ENCODE measurements at regions not wholly inside any gene's neighbourhood (a gene's known extent, or its start where the extent isn't known, plus 50 kb on each side); places are given as distances from the start of the nearest gene placed in this dataset.

- no peaks in the 10 kb centered on the region for H3K9me3 ChIP-seq
- intact Hi-C loops (cut with DNase I): no loop called here
- no peaks in the 10 kb centered on the region for H3K4me1 ChIP-seq
- no peak for ATAC-seq
- no peak overlapping the region for H3K4me3 ChIP-seq
- no peak overlapping the region for H3K27ac ChIP-seq
- DNase-seq: no peak
- TF ChIP-seq, protein P1, sequence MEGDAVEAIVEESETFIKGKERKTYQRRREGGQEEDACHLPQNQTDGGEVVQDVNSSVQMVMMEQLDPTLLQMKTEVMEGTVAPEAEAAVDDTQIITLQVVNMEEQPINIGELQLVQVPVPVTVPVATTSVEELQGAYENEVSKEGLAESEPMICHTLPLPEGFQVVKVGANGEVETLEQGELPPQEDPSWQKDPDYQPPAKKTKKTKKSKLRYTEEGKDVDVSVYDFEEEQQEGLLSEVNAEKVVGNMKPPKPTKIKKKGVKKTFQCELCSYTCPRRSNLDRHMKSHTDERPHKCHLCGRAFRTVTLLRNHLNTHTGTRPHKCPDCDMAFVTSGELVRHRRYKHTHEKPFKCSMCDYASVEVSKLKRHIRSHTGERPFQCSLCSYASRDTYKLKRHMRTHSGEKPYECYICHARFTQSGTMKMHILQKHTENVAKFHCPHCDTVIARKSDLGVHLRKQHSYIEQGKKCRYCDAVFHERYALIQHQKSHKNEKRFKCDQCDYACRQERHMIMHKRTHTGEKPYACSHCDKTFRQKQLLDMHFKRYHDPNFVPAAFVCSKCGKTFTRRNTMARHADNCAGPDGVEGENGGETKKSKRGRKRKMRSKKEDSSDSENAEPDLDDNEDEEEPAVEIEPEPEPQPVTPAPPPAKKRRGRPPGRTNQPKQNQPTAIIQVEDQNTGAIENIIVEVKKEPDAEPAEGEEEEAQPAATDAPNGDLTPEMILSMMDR (IDR thresholded peaks at IDR 0.05): no peak
- H3K27me3 ChIP-seq: no peaks in the 10 kb centered on the region
- H3K36me3 ChIP-seq: no peaks in the 10 kb centered on the region
Observed at GRCh38 chr6:119979862-119980261, 630.3 kb upstream of the MAN1A1 start.

DNA sequence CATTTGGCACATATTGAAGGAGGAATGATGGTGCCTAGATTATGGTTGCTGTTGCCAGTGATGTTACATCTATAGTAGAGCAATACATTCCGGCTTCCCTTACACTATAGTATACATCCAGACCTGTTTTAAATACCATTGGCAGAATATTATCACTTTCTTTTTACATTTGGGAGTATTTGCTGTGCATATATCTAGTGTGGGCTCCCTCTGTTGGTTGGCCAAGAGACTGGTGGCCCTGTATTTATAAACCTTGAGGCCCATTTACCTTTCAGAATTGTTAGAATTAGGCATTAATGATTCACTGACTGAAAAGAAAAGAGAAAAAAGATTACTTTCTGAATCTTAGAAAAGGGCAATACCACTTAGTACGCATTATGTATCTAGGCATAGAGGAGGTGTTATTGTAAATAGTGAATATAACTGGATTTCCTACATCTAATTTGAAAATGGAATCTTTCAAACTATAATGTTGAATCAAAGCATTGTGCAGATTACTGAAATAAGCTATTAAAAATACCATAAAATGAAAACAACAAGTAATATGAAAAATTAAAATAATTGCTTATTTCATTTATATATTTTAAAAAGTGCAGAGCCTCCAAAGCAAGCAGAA is 628.8 kb upstream of the MAN1A1 start:
- TF ChIP-seq, protein P1 (IDR thresholded peaks at IDR 0.05): peak; percentile 46
- ATAC-seq: peak; percentile 22
- intact Hi-C loops (cut with DNase I): no loop called here
- H3K36me3 ChIP-seq: no peaks in the 10 kb centered on the region
- H3K4me3 ChIP-seq: no peak overlapping the region
- no peak overlapping the region for H3K27ac ChIP-seq
- no peaks in the 10 kb centered on the region for H3K9me3 ChIP-seq
- no peak for DNase-seq
- H3K4me1 ChIP-seq: no peaks in the 10 kb centered on the region
- H3K27me3 ChIP-seq: no peaks in the 10 kb centered on the region

DNA sequence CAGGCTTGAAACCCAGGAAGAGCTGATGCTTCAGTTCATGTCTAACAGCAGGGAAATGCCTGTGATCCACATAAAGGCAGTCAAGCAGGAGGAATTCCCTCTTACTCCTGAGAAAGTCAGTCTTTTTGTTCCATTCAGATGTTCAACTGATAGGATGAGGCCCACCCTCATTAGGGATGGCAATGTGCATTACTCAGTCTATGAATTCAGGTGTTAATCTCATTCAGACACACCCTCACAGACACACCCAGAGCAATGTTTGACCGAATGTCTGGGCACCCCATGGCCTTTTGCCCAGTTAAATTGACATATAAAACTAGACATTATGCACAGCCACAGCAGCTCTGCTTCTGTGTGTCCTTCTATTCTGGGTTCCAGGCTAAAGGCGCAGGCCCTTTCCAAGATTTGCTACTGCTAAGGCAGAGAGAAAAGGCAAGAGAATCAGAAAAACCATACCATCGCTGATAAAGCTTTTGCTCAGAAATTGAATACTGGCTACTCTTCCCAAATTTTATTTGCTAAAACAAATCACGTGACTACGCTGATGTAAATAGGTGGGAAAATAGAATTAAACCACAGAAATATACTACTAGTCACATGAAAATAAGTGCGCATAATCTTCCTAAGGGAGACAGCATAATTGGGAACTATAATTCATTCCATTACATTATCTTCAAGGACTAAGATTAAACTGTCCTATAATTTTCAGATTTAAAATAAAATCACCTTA is 625.0 kb upstream of the MAN1A1 start:
- TF ChIP-seq, protein P1 (IDR thresholded peaks at IDR 0.05): no peak
- intact Hi-C loops (cut with DNase I): no loop called here
- Histone ChIP-seq H3K4me1 (no peaks in the 10 kb centered on the region), H3K27ac (no peak overlapping the region), H3K27me3 (no peaks in the 10 kb centered on the region), H3K9me3 (no peaks in the 10 kb centered on the region), H3K4me3 (no peak overlapping the region), H3K36me3 (no peaks in the 10 kb centered on the region)
- DNase-seq (no peak), ATAC-seq (no peak)

DNA sequence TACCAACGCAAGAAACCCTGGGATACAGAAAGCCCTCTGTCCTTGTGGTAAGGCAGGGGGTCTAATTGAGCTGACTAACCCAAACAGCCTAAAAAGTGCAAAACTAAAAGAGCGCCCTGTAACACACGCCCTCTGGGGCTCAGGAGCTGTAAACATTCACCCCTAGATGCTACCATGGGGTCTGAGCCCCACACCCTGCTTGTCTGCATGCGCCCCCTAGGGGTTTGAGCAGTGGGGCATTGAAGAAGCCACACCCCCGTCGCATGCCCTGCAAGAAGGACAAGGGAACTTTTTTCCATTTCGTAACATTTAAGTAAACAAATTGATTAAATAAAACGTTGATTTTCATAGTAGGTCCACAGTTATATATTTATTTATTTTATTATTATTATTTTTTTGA is 616.9 kb upstream of the MAN1A1 start:
- DNase-seq: no peak
- no peaks in the 10 kb centered on the region for H3K4me1 ChIP-seq
- no peak for ATAC-seq
- no peak overlapping the region for H3K4me3 ChIP-seq
- intact Hi-C loops (cut with DNase I): no loop called here
- H3K27ac ChIP-seq: no peak overlapping the region
- H3K36me3 ChIP-seq: no peaks in the 10 kb centered on the region
- TF ChIP-seq, protein P1 (IDR thresholded peaks at IDR 0.05): no peak
- H3K27me3 ChIP-seq: no peaks in the 10 kb centered on the region
- H3K9me3 ChIP-seq: no peaks in the 10 kb centered on the region

- Histone ChIP-seq H3K36me3 (no peaks in the 10 kb centered on the region), H3K9me3 (no peaks in the 10 kb centered on the region), H3K27ac (no peak overlapping the region), H3K4me3 (no peak overlapping the region), H3K27me3 (no peaks in the 10 kb centered on the region), H3K4me1 (no peaks in the 10 kb centered on the region)
- TF ChIP-seq, protein P1 (IDR thresholded peaks at IDR 0.05): no peak
- intact Hi-C loops (cut with DNase I): no loop called here
- DNase-seq (no peak), ATAC-seq (no peak)
Observed at GRCh38 chr6:119965900-119966299, 616.3 kb upstream of the MAN1A1 start.

Data from upper lobe of right lung (tissue), 1 donor.